ENCODE measurements at regions not wholly inside any gene's neighbourhood (a gene's known extent, or its start where the extent isn't known, plus 50 kb on each side); places are given as distances from the start of the nearest gene placed in this dataset.

GRCh38 chr11:20293992-20294391 is 69.5 kb upstream of the HTATIP2 start:
- TF ChIP-seq EZH2 (IDR thresholded peaks at IDR 0.05; ENCODE audit: borderline replicate concordance, low read length) (no peak), CTCF (conservative IDR thresholded peaks at IDR 0.05 in 1 of 2, IDR thresholded peaks at IDR 0.05 in 1 of 2; ENCODE audit: extremely low read depth in 1 of 2, insufficient read depth in 1 of 2, low read depth in 1 of 2, low read length in 2 of 2) (no peak)

All from mammary epithelial cell (primary cell).